Left colon (tissue), 2 donors: ENCODE measurements at regions not wholly inside any gene's neighbourhood (a gene's known extent, or its start where the extent isn't known, plus 50 kb on each side); places are given as distances from the start of the nearest gene placed in this dataset.
"Not testable (repeated sequence)": the region's sequence is repeated elsewhere in the genome, so short reads cannot be mapped to it uniquely, and the experiment has no call there.

Experiments
- ATAC-seq: fragments of 200-7000 bp; cut with Tn5 transposase; one replicate; pipeline ENCODE4 v1.9.1; 2020; ENCODE audit warnings: mild to moderate bottlenecking, moderate library complexity
- DNase-seq, 2 donors: peaks; one replicate each; pipeline ENCODE4 v3.0.0-alpha.2; 2020
- intact Hi-C, 2 donors: fragments of 100-400 bp; cut with DNase I in 1 of 2; cut with micrococcal nuclease in 1 of 2; formaldehyde crosslinking; loops; one replicate each; pipeline versions ENCODE4 v1.11.2 to v1.14.0; 2022; cut with DNase I, micrococcal nuclease
- donor health status: DM: no; HTN: no; CAD: no.
- donor health status: DM: yes; HTN: yes; CAD: no.

DNA sequence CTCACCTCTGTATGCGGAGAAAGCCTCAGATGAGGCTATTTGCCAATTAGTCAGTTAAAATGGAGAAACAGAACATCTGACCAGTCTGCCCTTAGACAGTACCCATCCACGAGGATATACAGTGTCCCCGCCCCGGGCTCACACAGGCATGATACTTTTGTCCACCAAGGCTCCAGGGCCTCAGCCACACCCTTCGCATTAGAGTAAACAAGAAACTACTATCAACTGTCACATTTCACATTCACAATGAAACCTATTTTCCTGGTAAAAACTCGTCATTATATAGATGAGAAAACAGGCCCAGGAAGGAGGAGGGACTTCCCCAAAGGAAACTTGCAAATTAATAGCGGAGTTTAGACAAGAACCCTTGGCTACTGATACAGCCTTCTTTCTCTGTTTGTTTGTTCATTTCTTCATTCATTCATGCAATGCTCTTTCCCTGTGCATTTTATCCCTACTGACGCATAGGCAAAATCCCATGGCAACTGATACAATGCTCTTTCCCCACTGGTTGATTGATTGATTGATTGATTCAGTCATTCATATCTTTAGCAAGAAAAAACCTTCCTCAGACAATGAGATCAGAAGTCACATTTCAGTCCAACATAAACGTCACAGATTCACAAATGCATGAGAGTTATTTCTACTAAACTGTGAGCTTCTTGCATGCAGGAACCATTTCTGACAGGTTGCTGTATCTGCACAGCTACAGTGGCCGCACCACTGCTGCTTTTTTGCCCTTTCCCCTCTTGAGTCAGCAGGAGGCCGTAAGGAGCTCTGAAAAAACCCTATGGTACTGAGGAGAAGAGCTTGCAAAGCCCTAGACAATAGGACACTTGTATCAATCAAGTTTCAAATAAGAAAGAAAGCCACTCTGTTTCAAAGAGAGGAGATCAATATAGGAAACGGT, 777.1 kb downstream of the RNF144A start:
- no peak for ATAC-seq
- intact Hi-C loops = no loop called here
- no peak for DNase-seq

DNA sequence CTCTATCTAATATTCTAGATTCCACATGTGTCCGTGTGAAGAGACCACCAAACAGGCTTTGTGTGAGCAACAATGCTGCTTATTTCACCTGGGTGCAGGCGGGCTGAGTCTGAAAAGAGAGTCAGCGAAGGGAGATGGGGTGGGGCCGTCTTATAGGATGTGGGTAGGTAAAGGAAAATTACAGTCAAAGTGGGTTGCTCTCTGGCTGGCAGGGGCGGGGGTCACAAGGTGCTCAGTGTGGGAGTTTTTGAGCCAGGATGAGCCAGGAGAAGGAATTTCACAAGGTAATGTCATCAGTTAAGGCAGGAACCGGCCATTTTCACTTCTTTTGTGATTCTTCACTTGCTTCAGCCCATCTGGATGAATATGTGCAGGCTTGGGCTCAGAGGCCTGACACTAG, 779.3 kb downstream of the RNF144A start:
- ATAC-seq, intact Hi-C loops, DNase-seq: not testable (repeated sequence)

DNA sequence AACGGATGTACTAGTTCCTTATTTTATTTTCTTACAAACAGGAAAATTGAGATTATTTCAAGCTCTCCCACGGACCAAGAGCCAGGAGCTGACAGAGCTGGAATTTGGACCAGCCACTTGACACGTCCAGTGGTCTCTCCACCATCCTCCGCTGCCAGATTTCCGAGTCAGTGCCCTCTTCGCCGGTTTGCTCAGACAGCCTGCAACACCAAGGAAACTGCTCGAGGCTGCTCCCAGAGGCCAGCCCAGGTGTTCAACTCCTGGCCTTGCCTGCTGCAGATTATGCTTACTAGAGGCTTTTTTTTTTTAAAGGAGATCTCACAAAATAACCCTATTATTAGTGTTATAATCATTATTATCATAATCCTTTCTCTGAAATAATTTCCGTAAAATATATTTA, 779.8 kb downstream of the RNF144A start:
- DNase-seq = no peak
- intact Hi-C loops = no loop called here
- no peak for ATAC-seq

DNA sequence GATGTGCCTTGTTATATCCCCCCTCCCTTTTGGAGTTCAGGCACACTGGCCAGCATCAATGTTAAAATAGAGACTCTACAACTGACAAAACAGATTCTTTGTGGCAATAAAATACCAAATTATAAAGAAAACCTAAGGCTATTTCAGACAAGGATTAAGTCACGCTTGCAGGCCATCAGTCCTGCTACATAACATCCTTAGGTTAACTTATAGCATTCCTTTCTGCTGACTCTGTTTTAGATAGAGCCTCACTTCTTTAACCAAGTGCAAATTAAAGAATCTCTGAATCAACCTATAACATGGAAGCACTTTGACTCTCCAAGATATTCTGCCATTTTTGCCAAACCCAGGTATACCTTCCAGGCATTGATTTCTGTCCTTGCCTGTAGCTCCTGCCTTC, 784.6 kb downstream of the RNF144A start:
- no peak for ATAC-seq
- intact Hi-C loops = no loop called here
- DNase-seq = no peak

DNA sequence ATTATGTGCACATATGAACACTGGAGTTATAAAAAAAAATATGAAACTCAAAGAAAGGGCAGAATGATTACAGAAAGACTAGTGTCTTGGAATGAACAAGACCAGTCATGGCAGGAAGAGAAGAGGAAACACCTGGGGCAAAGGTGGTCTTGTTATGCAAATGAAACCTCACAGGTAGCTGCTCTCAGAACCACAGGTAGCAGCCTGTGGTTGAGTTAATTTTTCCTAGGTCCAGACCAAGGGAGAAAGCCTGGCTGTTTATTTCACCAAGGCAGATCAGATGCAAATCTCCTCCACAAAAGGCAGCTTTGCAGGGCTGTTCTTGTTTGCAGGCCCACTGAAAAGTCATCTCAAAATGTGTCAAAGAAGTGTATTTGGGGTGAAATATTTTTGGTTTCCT, 785.8 kb downstream of the RNF144A start:
- DNase-seq (no peak), ATAC-seq (no peak)
- intact Hi-C loops = no loop called here

DNA sequence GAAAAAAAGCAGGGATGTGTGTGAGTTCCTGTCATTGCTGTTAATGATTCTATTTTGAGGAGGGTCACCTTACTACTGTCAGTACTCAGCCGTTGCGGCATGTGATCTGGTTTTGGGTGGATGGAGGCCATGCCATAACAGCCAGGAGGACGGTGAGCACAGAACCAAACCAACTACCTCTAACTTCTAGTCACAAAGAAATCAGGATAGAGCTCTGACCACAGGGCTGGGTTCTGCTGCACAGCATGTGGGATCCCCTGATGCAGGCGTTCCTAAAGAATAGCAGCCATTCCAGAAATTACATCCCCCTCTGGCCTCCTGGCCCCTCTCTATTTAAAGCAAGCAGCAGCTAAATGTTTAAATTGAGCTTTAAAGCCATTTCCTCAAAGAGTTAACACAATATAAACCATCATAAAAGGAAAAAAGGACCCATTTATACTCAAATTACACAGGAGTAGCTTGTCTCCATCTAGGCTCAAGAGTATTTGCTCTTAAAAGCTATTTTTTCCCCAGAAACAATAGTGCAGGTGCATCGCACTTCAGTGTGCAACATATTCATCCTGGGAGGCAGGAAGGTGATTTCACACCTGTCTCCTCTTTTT, 786.4 kb downstream of the RNF144A start:
- intact Hi-C loops = no loop called here
- DNase-seq = no peak

DNA sequence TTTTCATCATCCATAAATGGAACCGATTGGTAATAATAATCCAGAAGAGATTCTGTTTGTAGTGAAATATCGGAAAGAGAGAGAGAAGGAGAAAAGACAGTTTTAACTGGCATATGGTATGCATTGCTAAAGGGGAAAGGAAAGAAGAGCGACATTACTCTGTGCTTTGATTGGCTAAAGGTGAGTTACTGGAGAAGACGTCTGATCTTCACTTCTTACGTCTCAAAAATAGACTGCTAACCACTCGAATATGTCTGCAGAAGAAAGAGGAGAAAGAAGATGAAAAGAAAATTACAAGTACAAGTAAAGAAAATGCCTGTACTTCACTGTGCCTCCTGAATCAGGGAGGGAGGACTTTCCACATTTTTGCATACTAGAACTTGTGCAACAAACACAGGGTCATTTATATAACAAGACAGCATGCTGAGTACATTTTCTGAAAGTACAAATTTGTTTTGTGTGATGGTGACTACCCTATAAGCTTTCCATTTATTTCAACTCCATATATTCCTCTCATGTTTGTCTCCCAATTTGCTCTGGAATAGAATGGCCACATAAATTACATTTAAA, 787.2 kb downstream of the RNF144A start:
- intact Hi-C loops = no loop called here
- DNase-seq (no peak), ATAC-seq (no peak)

More for the DNA sequence above, 786.4 kb downstream of the RNF144A start:
- ATAC-seq = no peak

DNA sequence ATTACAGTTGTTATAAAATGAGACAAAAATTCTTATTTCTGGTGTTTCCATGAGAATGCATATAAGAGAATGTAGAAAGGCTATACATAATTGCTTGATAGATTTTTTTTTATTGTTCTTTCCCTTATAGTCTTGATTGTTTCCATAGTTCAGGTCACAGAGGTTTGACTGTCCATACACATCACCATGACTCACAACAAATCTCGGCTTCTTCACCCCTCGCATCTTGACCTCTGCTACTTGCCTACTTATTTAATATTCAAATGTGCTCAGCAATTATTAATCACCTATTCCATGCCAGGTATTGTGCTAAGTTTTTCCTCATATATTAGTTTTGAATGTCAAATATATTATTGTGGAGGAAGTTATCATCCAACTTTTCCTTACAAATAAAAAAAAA, 789.6 kb downstream of the RNF144A start:
- no peak for ATAC-seq
- DNase-seq = no peak
- intact Hi-C loops = no loop called here

DNA sequence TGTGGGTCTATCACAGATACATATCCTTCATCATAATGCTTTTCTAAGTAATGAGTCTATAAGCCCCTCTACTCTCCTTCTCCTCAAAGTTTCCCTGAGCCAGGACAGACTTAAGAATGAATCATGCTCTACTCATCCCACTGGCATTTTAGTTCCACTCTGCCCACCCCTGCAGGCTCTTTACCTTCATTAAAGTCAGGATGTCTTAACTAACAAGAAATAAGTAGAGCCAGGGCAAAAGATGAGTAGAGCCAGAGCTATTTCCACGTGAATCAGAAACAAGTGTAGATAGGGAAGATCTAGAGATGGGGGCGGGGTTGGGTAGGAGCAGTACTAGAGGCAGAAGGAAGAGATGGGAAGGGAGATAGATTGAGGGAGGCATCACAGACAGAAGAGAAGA, 790.5 kb downstream of the RNF144A start:
- intact Hi-C loops = no loop called here
- no peak for ATAC-seq
- DNase-seq = no peak

DNA sequence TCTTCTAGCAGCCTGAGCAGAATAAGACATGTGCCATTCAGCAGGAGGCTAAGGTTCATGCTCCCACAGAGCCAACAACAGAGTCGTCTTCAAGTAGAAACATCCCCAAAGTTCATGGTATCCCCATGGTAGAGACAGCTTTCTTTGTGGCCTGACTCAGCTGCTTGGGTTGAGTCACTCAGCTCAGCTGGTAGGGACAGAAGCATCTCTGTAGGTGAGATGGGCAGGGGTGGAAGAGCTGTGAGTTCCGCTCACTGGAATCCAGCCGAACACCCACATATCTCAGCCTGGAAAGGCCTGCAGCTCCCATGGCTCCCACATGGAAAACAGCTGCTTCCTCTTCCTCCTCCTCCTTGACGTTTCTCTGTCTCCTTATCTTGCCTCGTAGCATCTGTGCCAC, 792.7 kb downstream of the RNF144A start:
- ATAC-seq = no peak
- DNase-seq = no peak
- intact Hi-C loops = no loop called here

DNA sequence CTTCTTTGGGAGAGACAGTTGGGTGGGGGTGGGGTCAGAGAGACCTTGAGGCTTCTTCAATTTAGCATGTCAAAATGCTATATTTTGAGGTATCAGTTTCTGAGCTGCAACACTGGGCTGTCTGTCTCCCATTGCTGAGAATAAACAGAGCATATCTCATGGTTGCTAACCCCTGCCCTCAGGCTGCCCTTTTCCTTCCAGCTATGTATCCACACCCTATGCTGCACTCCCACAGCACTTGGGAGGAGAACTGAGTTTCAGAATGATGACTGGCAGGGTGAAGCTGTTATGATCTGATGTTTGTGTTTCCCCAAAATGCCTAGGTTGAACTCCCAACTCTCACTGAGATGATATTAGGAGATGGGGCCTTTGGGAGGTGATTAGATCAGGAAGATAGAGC, 794.0 kb downstream of the RNF144A start:
- ATAC-seq (no peak), DNase-seq (no peak)
- intact Hi-C loops = no loop called here

DNA sequence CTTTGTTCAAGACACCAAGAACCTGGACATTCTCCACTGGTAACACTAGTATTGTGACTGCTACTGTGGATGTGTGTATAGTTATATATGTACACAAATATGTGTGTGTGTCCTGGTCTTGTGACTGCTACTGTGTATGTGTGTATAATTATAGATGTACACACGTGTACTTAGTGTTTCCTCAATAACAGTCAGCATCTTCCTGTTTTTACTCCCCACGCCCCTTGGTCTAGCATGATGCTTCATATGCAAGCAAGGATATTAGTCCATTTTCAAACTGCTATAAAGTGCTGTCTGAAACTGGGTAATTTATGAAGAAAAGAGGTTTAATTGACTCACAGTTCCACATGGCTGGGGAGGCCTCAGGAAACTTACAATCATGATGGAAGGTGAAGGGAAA, 802.7 kb downstream of the RNF144A start:
- intact Hi-C loops = no loop called here
- ATAC-seq = no peak
- DNase-seq = no peak

DNA sequence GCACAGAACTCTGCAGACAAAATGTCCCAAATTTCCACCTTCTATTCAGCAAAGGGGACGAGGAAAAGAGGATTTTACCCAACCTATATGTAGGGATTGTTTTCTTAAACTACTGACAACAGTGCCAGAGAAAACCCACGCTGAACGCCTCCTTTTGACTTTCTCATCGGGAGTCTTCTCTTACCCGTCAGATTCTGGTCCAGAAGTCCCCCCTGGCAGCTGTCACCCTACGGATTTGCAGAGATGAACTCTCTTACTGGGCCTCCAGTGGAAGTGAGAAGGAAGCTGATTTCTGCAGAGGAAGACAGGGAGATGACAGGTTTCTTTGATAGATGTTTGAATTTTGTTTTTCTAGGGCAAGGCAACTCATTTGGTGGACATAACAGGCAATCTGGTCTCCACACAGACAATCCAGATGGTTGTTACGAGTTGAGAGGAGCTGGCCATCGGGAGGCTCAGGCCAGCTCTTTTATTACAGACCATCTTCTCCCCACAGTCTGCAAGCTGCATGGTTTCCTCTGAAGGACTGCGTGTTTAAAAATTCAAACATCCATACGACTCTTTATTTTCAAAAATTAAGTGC, 804.3 kb downstream of the RNF144A start:
- ATAC-seq (no peak), DNase-seq (no peak)
- intact Hi-C loops = no loop called here

DNA sequence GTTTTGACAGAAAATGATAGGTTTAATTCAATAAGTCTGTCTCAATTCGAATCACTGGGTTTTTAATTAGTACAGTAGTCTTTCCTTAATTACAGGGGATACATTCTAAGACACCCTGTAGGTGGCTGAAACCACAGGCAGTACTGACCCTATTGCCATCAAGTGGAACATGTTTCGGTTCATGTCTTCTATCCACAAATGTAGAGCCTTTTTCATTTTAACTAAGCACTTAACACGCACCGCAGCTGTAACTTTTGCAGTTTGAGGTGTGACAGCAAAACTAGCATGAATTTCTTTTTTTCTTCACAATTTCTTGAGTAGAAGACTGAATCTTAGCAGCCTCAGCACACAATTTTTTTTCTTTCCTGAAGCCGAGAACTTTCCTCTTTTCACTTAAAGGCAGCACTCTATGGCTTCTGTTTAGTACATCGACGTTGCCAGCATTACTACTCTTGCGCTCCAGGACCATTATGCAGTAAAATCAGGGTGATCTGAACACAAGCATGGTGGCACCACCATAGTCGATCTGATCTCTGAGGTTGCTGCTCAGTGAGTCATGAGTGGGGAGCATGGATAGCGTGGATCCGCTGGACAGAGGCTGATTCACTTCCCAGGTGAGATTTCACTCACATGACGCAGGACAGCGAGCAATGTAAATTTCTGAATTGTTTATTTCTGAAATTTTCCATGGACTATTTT, 805.1 kb downstream of the RNF144A start:
- ATAC-seq = no peak
- intact Hi-C loops = no loop called here

DNA sequence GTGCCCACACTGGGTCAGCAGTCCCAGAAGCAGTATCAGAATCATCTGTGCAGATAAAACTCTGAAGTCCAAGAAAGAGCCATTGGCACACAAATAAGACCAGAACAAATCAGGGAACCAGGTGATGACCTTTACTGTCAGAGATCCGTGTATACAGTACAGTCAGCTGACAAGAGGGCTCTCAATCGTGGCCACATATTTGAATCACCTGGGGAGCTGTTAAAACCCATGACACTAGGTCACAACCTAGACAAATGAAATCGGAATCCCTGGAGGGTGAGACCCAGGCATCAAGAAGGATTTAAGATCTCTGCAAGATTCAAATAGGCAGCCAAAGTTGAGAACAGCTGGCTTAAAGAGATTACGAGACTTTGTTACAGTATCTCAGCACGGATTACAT, 807.1 kb downstream of the RNF144A start:
- DNase-seq (no peak), ATAC-seq (no peak)
- intact Hi-C loops = no loop called here

More for the DNA sequence above, 805.1 kb downstream of the RNF144A start:
- no peak for DNase-seq

DNA sequence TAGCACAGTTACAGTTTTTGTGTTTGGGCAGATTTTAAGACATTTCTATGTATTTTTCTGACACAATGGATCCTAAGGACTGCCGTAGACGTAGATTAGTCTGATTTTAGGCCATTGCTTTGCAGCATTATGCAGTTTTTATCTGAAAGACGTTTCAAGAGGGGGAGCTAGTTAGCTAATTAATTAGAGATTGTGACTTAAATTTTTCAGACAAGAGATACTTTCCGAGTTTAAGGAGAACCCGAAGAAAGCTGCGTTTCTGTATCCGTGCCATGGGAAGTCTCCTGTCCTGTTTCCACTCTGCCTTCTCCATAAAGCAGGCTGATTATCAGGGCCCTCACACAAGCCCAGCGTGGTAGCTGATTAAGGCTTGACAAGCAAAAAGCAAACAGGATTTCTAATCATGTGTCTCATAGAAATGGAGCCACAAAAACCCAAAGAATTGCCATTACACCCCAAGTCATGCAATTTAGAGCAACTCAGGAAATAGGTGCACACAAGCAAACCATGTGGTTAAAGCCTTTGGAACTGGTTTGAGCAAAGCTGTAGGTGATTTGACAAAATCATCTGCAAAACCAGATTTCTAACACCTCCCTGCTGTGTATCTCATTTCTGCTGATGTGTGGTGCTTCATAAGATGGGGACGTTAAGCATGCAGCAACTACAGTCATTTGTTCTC, 808.1 kb downstream of the RNF144A start:
- ATAC-seq = peak; percentile 25
- DNase-seq = no peak
- intact Hi-C loops = no loop called here

DNA sequence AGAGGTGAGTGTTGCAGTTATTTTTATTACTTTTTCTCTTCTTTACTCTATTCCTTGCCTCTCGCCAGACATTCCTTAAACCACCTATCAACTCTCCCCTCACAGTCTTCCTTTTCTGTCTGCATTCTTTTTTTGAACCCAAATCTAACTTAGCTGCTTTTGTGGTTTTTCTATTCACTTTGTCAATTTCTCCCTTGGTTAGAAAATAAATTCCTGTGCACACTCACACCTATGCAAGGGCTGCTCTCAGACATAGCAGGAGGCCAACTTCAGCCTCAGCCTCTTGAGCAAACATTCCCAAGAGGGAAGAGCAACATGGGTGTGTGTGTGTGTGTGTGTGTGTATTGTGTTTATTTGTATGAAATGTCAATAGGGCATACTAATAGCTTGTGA, 808.6 kb downstream of the RNF144A start:
- ATAC-seq (no peak), DNase-seq (no peak)
- intact Hi-C loops = no loop called here

DNA sequence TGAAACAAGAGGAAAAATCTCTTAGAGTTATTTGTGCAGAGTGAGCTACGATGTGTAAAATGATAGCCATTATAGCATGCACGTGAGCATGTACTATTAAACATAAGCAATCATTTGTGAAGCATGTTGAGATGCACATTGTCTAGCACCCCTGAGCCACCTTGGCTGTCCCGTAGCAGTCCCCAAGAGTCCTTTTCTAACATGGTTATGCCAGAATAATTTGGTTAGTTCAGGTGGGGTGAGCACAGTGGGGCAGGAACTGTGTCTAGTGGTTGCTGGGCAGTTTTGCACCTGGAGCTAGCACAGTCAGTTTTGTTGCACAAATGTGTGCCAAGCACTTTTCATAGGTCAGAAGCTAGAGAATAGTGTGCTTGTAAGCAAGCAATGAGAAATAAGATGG, 809.8 kb downstream of the RNF144A start:
- DNase-seq (no peak), ATAC-seq (no peak)
- intact Hi-C loops = no loop called here

DNA sequence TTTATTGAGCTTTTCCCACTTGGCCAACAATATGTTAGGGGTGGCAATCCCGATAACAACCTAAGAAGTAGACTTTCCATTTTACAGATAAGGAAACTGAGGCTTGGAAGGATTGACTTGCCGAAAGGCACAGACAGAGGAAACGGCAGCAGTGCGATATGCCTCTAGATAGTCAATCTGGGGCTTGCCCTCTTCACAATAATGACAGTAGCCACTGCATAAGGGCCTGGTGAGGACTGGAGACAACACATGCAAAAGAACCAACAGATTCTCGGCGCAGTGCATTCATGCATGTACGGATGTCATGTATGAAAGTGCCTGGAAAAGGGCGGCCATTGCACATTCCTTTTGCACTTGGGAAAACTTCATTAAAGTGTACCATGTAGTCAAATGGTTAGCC, 811.2 kb downstream of the RNF144A start:
- DNase-seq = no peak
- ATAC-seq = no peak
- intact Hi-C loops = no loop called here
